ENCODE measurements at regions not wholly inside any gene's neighbourhood (a gene's known extent, or its start where the extent isn't known, plus 50 kb on each side); places are given as distances from the start of the nearest gene placed in this dataset.

GRCh38 chr4:124874172-124874450 is 161.6 kb upstream of the ANKRD50 start:
- ChIA-PET POLR2A (ENCODE audit: unreplicated experiment) (interaction anchor here (0.7 kb wide), 1 partner anchor 191 kb away, joined by 3 read pairs; no protein-coding TSS in a partner anchor), CTCF (no interaction called here)
- Histone ChIP-seq H3K9me2 (ENCODE audit: insufficient read depth) (no peaks in the 10 kb centered on the region), H3K4me1 (replicated peaks; ENCODE audit: insufficient read depth) (no peaks in the 10 kb centered on the region), H3K79me2 (ENCODE audit: low read depth) (no peaks in the 10 kb centered on the region), H3F3A (ENCODE audit: insufficient read depth, low read depth) (no peaks in the 10 kb centered on the region), H3K27ac (no peak overlapping the region), H3K4me3 (no peak overlapping the region), H4K20me1 (ENCODE audit: insufficient read depth) (no peaks in the 10 kb centered on the region), H3K27me3 (ENCODE audit: insufficient read depth, low read depth) (no peaks in the 10 kb centered on the region), H3K4me2 (no peak overlapping the region), H2AFZ (no peak overlapping the region), H3K9me3 (ENCODE audit: insufficient read depth, low read depth) (peaks cover 12% of the 10 kb centered on the region), H3K36me3 (ENCODE audit: low read depth) (no peaks in the 10 kb centered on the region)
- no peak for DNase-seq
- no peak for TF ChIP-seq EZH2 (IDR thresholded peaks at IDR 0.05; ENCODE audit: low read depth)
- TF ChIP-seq, protein P1, sequence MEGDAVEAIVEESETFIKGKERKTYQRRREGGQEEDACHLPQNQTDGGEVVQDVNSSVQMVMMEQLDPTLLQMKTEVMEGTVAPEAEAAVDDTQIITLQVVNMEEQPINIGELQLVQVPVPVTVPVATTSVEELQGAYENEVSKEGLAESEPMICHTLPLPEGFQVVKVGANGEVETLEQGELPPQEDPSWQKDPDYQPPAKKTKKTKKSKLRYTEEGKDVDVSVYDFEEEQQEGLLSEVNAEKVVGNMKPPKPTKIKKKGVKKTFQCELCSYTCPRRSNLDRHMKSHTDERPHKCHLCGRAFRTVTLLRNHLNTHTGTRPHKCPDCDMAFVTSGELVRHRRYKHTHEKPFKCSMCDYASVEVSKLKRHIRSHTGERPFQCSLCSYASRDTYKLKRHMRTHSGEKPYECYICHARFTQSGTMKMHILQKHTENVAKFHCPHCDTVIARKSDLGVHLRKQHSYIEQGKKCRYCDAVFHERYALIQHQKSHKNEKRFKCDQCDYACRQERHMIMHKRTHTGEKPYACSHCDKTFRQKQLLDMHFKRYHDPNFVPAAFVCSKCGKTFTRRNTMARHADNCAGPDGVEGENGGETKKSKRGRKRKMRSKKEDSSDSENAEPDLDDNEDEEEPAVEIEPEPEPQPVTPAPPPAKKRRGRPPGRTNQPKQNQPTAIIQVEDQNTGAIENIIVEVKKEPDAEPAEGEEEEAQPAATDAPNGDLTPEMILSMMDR (conservative IDR thresholded peaks at IDR 0.05), result no peak
- BruUV-seq (replicated peaks), result no TSS peak
- intact Hi-C loops (cut with micrococcal nuclease; ENCODE audit: unreplicated experiment), result no loop called here

DNA sequence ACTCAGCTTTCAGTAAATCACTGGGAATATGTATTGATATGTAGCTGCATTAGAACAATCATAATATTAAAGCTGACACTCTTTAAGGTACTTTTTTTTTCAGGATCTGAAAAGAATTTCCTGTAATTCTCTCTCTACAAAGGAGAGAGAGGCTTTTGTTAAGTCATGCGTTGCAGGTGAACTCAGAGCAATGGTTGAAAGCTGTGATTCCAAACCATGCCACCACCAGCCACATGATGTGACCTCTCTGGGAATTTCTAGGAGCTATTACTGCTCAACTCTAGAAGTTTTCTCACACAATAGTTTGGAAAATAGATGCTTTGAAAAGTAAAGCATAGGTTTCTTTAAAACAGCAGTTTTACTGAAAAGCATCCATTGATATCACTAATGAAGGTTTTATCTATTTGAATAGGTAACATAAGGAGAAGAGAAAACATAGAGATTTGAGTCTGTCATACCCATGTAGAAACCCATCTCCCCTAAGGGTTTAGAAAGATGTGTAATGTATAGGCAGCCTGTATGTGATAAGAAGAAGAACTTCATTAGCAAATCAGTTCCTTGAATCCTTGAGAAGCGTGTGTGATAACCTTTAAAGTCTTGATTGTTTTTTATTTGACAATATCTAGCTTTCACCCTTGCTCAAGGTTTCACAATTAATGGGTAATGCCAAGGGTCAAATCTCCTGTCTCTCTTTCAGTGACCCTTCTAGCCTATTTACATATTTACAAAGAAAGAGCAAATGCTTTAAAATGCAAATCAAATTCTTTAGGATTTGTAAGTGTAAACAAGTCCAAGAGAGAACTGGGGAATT is 161.0 kb upstream of the ANKRD50 start:
- no TSS peak for BruUV-seq (replicated peaks)
- H4K20me1 ChIP-seq (ENCODE audit: insufficient read depth), result no peaks in the 10 kb centered on the region
- H3F3A ChIP-seq (ENCODE audit: insufficient read depth, low read depth), result no peaks in the 10 kb centered on the region
- ChIA-PET CTCF (no interaction called here), POLR2A (ENCODE audit: unreplicated experiment) (no interaction called here)
- TF ChIP-seq, protein P1 (conservative IDR thresholded peaks at IDR 0.05), result no peak
- TF ChIP-seq EZH2 (IDR thresholded peaks at IDR 0.05; ENCODE audit: low read depth), result no peak
- DNase-seq, result no peak
- H3K27ac ChIP-seq, result no peak overlapping the region
- no peak overlapping the region for H2AFZ ChIP-seq
- intact Hi-C loops (cut with micrococcal nuclease; ENCODE audit: unreplicated experiment), result no loop called here
- H3K36me3 ChIP-seq (ENCODE audit: low read depth), result no peaks in the 10 kb centered on the region
- peaks cover 10% of the 10 kb centered on the region for H3K9me3 ChIP-seq (ENCODE audit: insufficient read depth, low read depth)
- H3K27me3 ChIP-seq (ENCODE audit: insufficient read depth, low read depth), result no peaks in the 10 kb centered on the region
- H3K9me2 ChIP-seq (ENCODE audit: insufficient read depth), result no peaks in the 10 kb centered on the region
- H3K4me1 ChIP-seq (replicated peaks; ENCODE audit: insufficient read depth), result no peaks in the 10 kb centered on the region
- no peak overlapping the region for H3K4me2 ChIP-seq
- no peak overlapping the region for H3K4me3 ChIP-seq
- no peaks in the 10 kb centered on the region for H3K79me2 ChIP-seq (ENCODE audit: low read depth)

DNA sequence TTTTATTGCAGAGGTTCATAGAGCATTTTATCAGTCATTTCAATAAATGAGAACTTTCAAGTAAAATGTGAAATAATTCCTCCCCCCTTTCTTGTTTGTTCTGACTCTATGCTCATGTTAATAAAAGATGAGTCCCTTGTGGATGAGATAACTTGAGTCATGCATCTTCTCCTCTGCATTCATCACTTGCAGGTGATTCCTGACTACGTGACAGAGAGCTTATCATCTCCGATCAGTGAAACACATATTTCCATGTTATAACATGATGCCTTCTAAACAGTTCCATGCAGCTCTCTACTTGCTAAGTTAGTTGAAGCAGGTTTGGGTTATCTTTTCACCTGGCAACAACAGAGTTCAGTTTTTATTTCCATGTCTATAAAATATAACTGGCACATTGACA is 160.1 kb upstream of the ANKRD50 start:
- H2AFZ ChIP-seq, result no peak overlapping the region
- no peaks in the 10 kb centered on the region for H3K27me3 ChIP-seq (ENCODE audit: insufficient read depth, low read depth)
- CTCF ChIA-PET, result no interaction called here
- H3K4me1 ChIP-seq (replicated peaks; ENCODE audit: insufficient read depth), result no peaks in the 10 kb centered on the region
- TF ChIP-seq EZH2 (IDR thresholded peaks at IDR 0.05; ENCODE audit: low read depth), result no peak
- TF ChIP-seq, protein P1 (conservative IDR thresholded peaks at IDR 0.05), result no peak
- H3K9me3 ChIP-seq (ENCODE audit: insufficient read depth, low read depth), result peaks cover 6% of the 10 kb centered on the region; the same call in 1 of the 2 replicates
- no peaks in the 10 kb centered on the region for H4K20me1 ChIP-seq (ENCODE audit: insufficient read depth)
- no peak for DNase-seq
- H3K36me3 ChIP-seq (ENCODE audit: low read depth), result no peaks in the 10 kb centered on the region
- no peaks in the 10 kb centered on the region for H3K79me2 ChIP-seq (ENCODE audit: low read depth)
- no peak overlapping the region for H3K4me3 ChIP-seq
- H3F3A ChIP-seq (ENCODE audit: insufficient read depth, low read depth), result no peaks in the 10 kb centered on the region
- BruUV-seq (replicated peaks), result no TSS peak
- H3K27ac ChIP-seq, result no peak overlapping the region
- H3K4me2 ChIP-seq, result no peak overlapping the region
- H3K9me2 ChIP-seq (ENCODE audit: insufficient read depth), result no peaks in the 10 kb centered on the region
- intact Hi-C loops (cut with micrococcal nuclease; ENCODE audit: unreplicated experiment), result no loop called here
- POLR2A ChIA-PET (ENCODE audit: unreplicated experiment), result no interaction called here
